SH-SY5Y (cell line): ENCODE measurements at regions not wholly inside any gene's neighbourhood (a gene's known extent, or its start where the extent isn't known, plus 50 kb on each side); places are given as distances from the start of the nearest gene placed in this dataset.

Experiments
- GATA2 ChIP-seq: IDR thresholded peaks from 2 replicates; pipeline ENCODE4 v1.6.1; 2011; ENCODE audit warnings: mild to moderate bottlenecking, low read depth, low read length
- GATA3 ChIP-seq: IDR thresholded peaks from 2 replicates; pipeline ENCODE4 v1.6.1; 2011; ENCODE audit warnings: low read depth, mild to moderate bottlenecking, low read length, moderate library complexity

DNA sequence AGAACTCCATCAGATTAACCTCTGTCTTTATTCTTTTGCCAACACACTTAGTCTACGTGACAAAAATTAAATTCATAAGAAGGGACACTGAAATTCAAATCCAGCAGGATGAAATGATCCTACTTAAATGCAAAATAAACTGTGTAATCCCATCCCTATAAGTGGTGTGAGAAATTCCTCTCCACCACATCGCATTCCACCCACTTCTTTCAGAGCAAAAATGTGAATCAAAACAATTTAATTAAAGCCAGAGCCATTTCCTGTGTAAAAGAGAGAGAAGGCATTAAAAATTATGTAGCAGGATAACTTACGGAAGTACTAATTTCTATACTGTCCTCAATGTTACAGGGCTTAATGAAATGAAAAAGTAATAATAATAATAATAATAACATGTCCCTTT lies 844.3 kb downstream of the GALC start:
- TF ChIP-seq GATA3 = no peak
- TF ChIP-seq GATA2 = no peak

DNA sequence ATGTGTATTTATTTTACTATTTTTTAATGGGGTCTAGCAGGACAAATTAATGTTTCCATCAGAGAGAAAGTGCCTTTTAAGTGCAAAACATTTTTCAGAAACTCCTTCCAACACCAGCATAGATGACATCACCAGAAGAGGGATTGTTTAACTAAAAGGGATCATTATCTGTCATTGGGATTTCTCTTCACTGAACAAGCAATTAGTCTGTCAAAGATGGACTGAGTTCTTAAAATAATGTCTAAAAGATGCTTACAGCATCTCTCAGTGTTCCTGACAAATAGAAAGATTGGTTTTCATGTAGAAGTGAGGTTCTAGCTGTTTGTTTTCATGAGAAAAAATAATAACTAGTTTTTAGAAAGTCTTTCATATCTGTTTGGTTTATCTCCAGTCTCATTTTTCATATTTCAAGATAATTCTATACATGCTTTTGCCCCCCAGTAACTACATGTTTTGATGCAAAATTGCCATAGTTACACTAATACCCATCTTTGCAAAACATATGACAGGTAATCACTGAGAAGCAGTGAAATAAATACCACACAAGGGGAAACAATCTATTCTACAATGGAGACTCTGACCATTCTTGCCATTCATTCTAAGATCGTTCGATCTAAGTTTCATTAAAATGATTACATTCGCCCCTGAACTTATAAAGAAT lies 850.3 kb downstream of the GALC start:
- TF ChIP-seq GATA3 = no peak
- TF ChIP-seq GATA2 = no peak

DNA sequence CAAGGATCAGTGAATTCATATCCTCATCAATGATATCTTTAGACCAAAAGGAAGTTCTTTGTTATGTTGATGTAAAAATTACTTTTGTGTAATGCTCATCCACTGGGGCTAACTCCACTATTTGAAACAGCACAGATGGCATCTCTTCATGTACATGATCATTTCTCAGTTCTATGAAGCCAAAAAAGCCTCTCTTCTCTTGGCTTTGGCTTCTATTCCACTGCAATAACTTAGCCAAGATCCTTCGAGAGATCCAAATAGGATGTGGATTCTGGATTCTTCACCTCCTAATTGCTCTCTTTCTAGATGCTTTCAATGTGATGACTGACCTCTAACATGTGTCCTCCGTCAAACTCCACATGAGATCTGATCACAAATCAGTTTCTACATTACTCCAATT lies 851.2 kb downstream of the GALC start:
- TF ChIP-seq GATA2 = no peak
- no peak for TF ChIP-seq GATA3

DNA sequence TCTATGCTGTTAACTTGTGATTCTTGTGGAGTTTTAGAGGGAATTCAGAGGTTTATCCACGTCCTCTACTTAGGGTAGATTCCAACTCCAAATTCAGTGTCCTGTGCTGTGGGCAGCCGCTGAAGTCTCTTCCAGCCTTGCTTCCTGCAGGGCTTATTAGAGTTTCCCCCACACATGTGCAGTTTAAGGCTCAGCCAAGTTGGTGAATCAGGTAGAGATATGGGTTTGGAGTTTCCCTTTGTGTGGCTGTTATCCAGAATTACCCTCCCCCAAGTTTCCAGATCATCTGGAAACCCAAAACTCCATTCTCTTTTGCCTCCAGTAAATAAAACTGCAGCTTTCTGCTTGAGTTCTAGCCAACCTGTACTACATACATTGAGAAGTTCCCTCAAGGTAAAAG lies 853.7 kb downstream of the GALC start:
- TF ChIP-seq GATA2 = no peak
- TF ChIP-seq GATA3 = no peak

DNA sequence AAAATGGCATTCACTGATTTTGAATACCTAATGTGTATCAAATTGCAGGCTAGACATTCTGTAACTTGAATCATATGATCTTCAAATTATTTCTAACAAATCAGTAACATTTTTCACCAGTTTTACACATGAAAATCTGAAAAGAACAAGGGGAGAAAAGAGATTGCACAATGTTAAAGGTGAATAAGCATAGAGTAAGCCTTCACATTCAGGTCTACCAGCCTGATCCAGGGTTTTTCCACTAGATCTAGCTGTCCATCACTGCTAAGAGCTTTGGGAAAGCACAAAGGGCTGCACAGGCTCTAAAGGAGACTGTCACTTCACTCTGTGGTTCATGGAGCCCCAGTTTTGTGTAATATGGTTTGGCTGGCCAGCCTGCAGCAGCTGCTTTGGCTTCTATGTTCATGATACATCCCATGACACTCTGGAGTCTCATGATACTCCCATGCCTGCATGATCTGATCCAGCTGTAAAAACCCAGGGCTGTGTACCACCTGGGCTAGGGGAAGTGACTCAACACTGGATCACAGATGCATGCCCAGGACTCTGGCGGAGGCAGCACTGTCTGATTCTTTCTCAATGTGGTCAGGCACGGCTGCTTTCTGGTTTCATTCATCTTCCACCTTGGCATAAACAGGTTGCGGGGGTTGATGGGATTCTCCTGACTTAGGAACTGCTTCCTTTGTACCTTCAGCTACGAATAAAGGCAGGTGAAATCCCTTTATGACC lies 859.7 kb downstream of the GALC start:
- no peak for TF ChIP-seq GATA3

- TF ChIP-seq GATA2 (no peak), GATA3 (no peak)
Measured at GRCh38 chr14:87131879-87132278, 861.1 kb downstream of the GALC start.

DNA sequence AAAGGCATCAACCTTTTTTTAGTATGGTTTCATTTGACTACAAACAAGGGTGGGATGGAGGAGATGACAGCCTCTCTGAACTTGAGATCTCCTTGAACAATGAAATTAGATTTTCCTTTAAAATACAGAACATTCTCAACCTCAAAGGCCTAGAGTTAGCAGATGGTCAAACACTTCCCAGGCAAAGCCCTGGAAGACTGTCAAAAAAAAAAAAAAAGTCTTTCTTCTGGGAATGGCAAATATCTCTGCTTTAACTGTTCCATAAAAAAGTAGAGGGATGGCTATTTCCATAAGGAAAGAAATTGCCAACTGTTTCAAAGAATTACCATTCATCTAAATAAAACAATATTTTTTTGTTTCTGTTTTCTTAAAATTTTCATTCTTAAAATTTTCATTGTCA lies 870.8 kb downstream of the GALC start:
- TF ChIP-seq GATA2 (no peak), GATA3 (no peak)

DNA sequence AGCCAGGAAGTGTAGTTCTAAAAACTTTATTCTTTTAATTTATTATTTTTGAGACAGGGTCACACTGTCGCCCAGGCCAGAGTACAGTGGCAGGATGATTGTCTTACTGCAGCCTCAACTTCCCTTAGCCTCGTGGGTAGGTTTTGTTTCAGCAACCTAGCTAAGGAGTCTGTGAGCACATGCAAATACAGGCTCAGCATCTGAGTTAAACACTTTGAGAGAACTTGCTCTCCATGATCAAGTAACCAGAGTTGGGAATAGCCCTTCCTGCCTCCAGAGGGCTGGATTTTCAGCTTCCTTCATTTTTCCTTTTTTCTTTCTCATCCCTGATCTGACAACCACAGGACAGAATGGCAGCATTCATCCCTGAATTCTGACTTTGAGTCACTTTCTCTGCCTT lies 871.3 kb downstream of the GALC start:
- TF ChIP-seq GATA2 = no peak
- TF ChIP-seq GATA3 = no peak

- TF ChIP-seq GATA3 (no peak), GATA2 (no peak)
Measured at GRCh38 chr14:87115234-87115633, 877.7 kb downstream of the GALC start.

DNA sequence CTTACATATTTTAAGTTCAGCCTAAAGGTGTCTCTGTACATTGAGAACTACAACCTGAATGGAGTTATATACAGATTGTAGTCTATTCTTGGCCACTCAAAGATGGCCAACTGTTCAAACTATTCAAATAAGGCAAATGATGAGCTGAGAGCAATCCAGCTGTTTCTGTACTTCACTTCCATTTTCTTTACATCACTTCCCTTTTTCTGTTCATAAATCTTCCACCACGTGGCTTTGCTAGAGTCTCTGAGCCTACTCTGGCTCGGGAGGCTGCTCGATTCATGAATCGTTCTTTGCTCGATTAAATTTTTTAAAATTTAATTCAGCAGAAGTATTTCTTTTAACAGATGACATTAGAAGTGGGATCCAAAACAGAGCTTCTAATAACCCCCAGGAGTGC lies 879.7 kb downstream of the GALC start:
- no peak for TF ChIP-seq GATA2
- no peak for TF ChIP-seq GATA3

- no peak for TF ChIP-seq GATA3
Measured at GRCh38 chr14:87111741-87112140, 881.2 kb downstream of the GALC start.

DNA sequence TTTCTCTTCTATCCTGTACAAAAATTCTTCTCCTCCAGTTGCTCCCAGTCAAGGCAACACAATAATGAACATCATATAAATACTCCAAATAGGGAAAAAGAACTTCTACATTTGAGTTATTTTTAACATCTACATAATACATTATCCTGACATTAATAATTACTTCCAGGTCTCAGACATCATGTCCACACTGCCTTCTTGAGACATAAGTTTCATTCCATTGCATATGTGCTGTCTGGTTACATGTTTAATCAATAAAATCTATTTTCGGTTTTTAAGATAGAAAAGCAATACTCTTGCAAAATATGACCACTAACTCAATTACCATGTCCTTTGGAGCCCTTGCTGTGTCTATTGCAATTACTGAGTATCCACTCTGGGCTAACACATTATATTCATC lies 881.9 kb downstream of the GALC start:
- no peak for TF ChIP-seq GATA3
- no peak for TF ChIP-seq GATA2

DNA sequence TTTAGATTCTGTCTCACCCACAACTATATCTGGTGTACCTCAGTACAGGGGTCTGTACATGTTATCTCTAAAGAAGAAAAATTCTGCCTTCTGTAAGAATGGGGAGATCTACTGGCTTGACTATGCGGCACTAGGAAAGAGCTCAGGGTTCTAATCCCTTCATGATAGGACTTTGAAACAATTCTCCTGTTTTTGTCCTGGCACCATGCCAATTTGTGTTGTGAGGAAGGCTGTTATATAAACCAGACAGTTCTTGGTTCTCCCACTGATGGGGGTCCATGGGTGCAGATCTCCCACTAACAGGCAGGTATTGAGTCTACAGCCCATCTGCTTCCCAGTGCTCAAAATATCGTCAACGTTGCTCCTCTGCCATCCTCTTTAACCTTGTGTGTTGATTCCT lies 883.7 kb downstream of the GALC start:
- TF ChIP-seq GATA3 (no peak), GATA2 (no peak)

GRCh38 chr14:87108726-87109125 lies 884.3 kb downstream of the GALC start:
- TF ChIP-seq GATA2 = no peak
- TF ChIP-seq GATA3 = no peak

DNA sequence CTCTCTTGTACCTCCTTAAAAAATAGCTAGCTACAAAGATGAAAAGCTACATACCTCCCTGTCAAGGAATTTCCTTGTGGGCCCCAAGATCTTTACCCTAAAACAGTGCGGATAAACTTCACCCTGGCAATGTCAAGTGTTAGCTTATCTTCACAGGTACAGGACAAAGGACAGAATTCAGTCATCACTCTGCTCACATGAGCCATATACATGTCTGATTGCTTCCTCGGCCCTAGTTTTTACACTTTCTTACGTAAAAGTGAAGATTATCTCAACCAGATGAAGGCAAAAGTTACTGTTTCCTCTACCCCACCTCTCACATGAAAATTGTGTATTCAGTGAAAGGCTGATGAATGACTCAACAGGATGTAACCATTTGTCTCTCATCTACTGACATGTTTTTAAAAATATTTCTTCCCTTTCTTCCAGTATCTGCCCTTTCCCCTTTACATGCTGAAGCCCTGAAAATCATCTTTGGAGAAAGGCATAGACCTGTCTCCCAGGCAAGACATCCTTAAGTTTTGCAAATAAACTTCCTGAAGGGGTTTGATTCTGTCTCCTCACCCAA lies 890.1 kb downstream of the GALC start:
- no peak for TF ChIP-seq GATA2
- TF ChIP-seq GATA3 = no peak

GRCh38 chr14:87097015-87097414 lies 896.0 kb downstream of the GALC start:
- TF ChIP-seq GATA3 (no peak), GATA2 (no peak)
